ENCODE measurements at regions not wholly inside any gene's neighbourhood (a gene's known extent, or its start where the extent isn't known, plus 50 kb on each side); places are given as distances from the start of the nearest gene placed in this dataset.

- Histone ChIP-seq H4K91ac (replicated peaks; ENCODE audit: insufficient read length, low read length) (no peak overlapping the region), H3K56ac (replicated peaks; ENCODE audit: insufficient read length, low read depth, low read length) (no peak overlapping the region), H4K20me1 (replicated peaks in 1 of 2; ENCODE audit: control insufficient read depth in 1 of 2, insufficient read depth in 2 of 2, low read length in 2 of 2) (no peaks in the 10 kb centered on the region), H2BK120ac (replicated peaks; ENCODE audit: low read depth, low read length) (no peak overlapping the region), H3K36me3 (ENCODE audit: control insufficient read depth in 2 of 4, insufficient read depth in 4 of 4, low read length in 3 of 4) (no peaks in the 10 kb centered on the region; a peak in 1 of 8 replicates), H2BK5ac (ENCODE audit: low read depth, low read length) (no peak overlapping the region), H3K9me3 (ENCODE audit: insufficient read depth in 2 of 2, low read depth in 1 of 2, low read length in 1 of 2) (0 out of 4 replicates have a peak, but pooled peaks cover 2% of the 10 kb centered on the region in 2 experiments), H3K18ac (ENCODE audit: extremely low read depth, low read length) (no peak overlapping the region), H3K14ac (ENCODE audit: insufficient read length) (no peak overlapping the region), H2BK15ac (ENCODE audit: low read length) (no peak overlapping the region), H3K4me1 (replicated peaks in 1 of 4; ENCODE audit: control insufficient read depth in 3 of 4, insufficient read depth in 4 of 4, low read length in 3 of 4) (peaks cover 0 to 7% (median 5%) of the 10 kb centered on the region in 4 experiments; a peak in 5 of 7 replicates), H2AK5ac (ENCODE audit: low read depth, low read length) (no peak overlapping the region), H3K79me1 (ENCODE audit: low read depth, low read length) (no peaks in the 10 kb centered on the region), H3K9ac (replicated peaks in 1 of 4; ENCODE audit: extremely low read depth in 1 of 4, low read depth in 3 of 4, low read length in 3 of 4) (no peak overlapping the region), H2BK20ac (ENCODE audit: low read length) (no peak overlapping the region), H3K23ac (ENCODE audit: insufficient read length) (no peak overlapping the region), H3K4ac (replicated peaks; ENCODE audit: insufficient read length, low read depth, low read length) (no peak overlapping the region), H3K4me2 (ENCODE audit: insufficient read depth in 1 of 2, low read depth in 2 of 2, low read length in 2 of 2) (no peak overlapping the region), H2AFZ (ENCODE audit: low read length) (no peak overlapping the region), H3K27me3 (replicated peaks in 1 of 4; ENCODE audit: control insufficient read depth in 3 of 4, extremely low read depth in 1 of 4, insufficient read depth in 3 of 4, low read length in 3 of 4) (no peaks in the 10 kb centered on the region), H3K23me2 (ENCODE audit: low read depth, low read length) (no peaks in the 10 kb centered on the region), H3K27ac (ENCODE audit: low read depth, low read length) (no peak overlapping the region), H4K5ac (ENCODE audit: insufficient read length, low read depth, low read length) (no peak overlapping the region), H4K8ac (ENCODE audit: extremely low read depth, insufficient read depth, low read length) (no peak overlapping the region), H3K79me2 (ENCODE audit: control insufficient read depth in 1 of 2, insufficient read depth in 2 of 2, low read length in 2 of 2) (no peaks in the 10 kb centered on the region), H2BK12ac (ENCODE audit: low read depth, low read length) (no peak overlapping the region), H3K4me3 (ENCODE audit: extremely low read depth in 1 of 4, insufficient read depth in 2 of 4, low read depth in 3 of 4, low read length in 4 of 4) (no peak overlapping the region)
- DNase-seq (ENCODE audit: low read depth in 1 of 2, low spot score in 2 of 2) (no peak), FAIRE-seq (no peak)
- WGBS, 2 experiments (ENCODE audit: extremely low coverage in 1 of 2, insufficient coverage in 1 of 2, insufficient read length in 1 of 2, insufficient replicate concordance in 2 of 2, low coverage in 1 of 2, low lambda C conversion rate in 2 of 2, missing lambda C conversion rate in 1 of 2) = 83% methylated on average over 1 of the region's 1 CpG; no CpG with 5 or more reads in 1 of the 2 experiments
- ChIA-PET POLR2A (ENCODE audit: partially characterized antibody) (no interaction called here), CTCF (ENCODE audit: partially characterized antibody) (interaction anchor here (1.8 kb wide), 1 partner anchor 59 kb away, joined by 9 read pairs; no protein-coding TSS in a partner anchor)
- TF ChIP-seq GTF2F1 (IDR thresholded peaks at IDR 0.05; ENCODE audit: borderline replicate concordance, low read depth, low read length) (no peak), RAD21 (IDR thresholded peaks at IDR 0.05 in 1 of 2, conservative IDR thresholded peaks at IDR 0.05 in 1 of 2; ENCODE audit: low read depth in 2 of 2, low read length in 2 of 2) (no peak), SRF (IDR thresholded peaks at IDR 0.05; ENCODE audit: low read depth, low read length) (no peak), EP300 (IDR thresholded peaks at IDR 0.05; ENCODE audit: borderline replicate concordance in 1 of 2, low read depth in 2 of 2, low read length in 2 of 2) (no peak), E2F6 (IDR thresholded peaks at IDR 0.05) (no peak)
Measured at GRCh38 chr5:94028001-94028400, 286.6 kb upstream of the POU5F2 start.

All from H1 (cell line).